ENCODE measurements at regions not wholly inside any gene's neighbourhood (a gene's known extent, or its start where the extent isn't known, plus 50 kb on each side); places are given as distances from the start of the nearest gene placed in this dataset.

DNA sequence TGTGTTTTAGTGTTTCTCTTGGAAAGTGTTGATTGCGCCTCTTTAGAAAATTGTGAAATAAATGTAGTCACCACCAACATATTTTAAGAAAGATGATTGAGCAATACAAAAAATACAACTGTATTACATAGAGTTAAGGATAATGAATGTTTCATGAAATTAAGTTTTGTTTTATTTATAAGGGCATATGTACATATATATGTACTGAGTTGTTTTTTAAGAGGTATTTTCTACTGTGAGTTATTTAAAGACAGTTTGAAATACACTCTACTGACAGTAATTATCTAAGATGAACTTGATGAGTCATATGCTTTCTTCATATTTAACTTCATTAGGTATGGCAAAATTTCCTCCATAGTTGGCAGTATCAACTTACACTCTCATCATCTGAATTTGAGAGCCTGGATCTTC, 411.7 kb downstream of the HS3ST3B1 start:
- H3K27ac ChIP-seq (ENCODE audit: low read depth, low read length, poor library complexity, severe bottlenecking): no peak overlapping the region
- no peaks in the 10 kb centered on the region for H4K20me1 ChIP-seq (ENCODE audit: insufficient read depth, low read length)
- no peaks in the 10 kb centered on the region for H3F3A ChIP-seq (ENCODE audit: insufficient read depth, low read length)
- H3K9me3 ChIP-seq (ENCODE audit: low read length): no peaks in the 10 kb centered on the region
- H3K9ac ChIP-seq (ENCODE audit: low read length): no peak overlapping the region
- TF ChIP-seq, protein P1, sequence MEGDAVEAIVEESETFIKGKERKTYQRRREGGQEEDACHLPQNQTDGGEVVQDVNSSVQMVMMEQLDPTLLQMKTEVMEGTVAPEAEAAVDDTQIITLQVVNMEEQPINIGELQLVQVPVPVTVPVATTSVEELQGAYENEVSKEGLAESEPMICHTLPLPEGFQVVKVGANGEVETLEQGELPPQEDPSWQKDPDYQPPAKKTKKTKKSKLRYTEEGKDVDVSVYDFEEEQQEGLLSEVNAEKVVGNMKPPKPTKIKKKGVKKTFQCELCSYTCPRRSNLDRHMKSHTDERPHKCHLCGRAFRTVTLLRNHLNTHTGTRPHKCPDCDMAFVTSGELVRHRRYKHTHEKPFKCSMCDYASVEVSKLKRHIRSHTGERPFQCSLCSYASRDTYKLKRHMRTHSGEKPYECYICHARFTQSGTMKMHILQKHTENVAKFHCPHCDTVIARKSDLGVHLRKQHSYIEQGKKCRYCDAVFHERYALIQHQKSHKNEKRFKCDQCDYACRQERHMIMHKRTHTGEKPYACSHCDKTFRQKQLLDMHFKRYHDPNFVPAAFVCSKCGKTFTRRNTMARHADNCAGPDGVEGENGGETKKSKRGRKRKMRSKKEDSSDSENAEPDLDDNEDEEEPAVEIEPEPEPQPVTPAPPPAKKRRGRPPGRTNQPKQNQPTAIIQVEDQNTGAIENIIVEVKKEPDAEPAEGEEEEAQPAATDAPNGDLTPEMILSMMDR (IDR thresholded peaks at IDR 0.05; ENCODE audit: low read length): no peak
- TF ChIP-seq EZH2 (IDR thresholded peaks at IDR 0.05; ENCODE audit: borderline replicate concordance, low read length): no peak
- no peak overlapping the region for H3K4me3 ChIP-seq (ENCODE audit: low read depth, low read length, poor library complexity, severe bottlenecking)
- H2AFZ ChIP-seq (ENCODE audit: low read length): no peak overlapping the region
- H3K27me3 ChIP-seq (ENCODE audit: insufficient read depth, low read length): no peaks in the 10 kb centered on the region; the same call in 1 of the 2 replicates
- H3K79me2 ChIP-seq (ENCODE audit: insufficient read depth, low read length): no peaks in the 10 kb centered on the region
- H3K4me1 ChIP-seq (ENCODE audit: insufficient read depth, low read length, severe bottlenecking): no peaks in the 10 kb centered on the region
- H3K36me3 ChIP-seq (ENCODE audit: insufficient read depth, low read length): no peaks in the 10 kb centered on the region
- no peaks in the 10 kb centered on the region for H3K9me2 ChIP-seq (ENCODE audit: low read depth, low read length)
- no peak overlapping the region for H3K4me2 ChIP-seq (ENCODE audit: low read length)

DNA sequence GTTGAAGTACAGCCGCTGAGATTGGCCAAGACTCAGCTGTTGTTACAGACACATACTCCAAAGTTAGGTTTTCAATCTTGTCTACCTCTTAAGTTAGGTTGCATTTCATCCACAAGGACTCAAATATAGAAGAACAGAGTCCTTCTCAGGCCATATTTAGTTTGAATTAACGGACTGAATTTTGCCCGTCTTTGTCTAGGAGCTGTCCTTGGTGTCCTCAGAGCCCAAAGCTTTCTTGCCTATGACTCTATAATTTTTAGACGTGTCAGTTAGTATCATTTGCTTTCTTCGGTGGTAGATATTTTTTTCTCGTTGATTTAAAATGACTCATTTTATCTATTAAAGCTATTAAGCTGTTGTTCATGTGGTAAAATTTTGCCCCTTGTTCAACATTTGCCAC, 403.2 kb downstream of the HS3ST3B1 start:
- no peaks in the 10 kb centered on the region; the same call in 1 of the 2 replicates for H3K27me3 ChIP-seq (ENCODE audit: insufficient read depth, low read length)
- H3K79me2 ChIP-seq (ENCODE audit: insufficient read depth, low read length): no peaks in the 10 kb centered on the region
- no peaks in the 10 kb centered on the region for H3K9me2 ChIP-seq (ENCODE audit: low read depth, low read length)
- H4K20me1 ChIP-seq (ENCODE audit: insufficient read depth, low read length): no peaks in the 10 kb centered on the region
- TF ChIP-seq EZH2 (IDR thresholded peaks at IDR 0.05; ENCODE audit: borderline replicate concordance, low read length): no peak
- TF ChIP-seq, protein P1 (IDR thresholded peaks at IDR 0.05; ENCODE audit: low read length): no peak
- H3K4me2 ChIP-seq (ENCODE audit: low read length): no peak overlapping the region
- no peak overlapping the region for H2AFZ ChIP-seq (ENCODE audit: low read length)
- H3K4me3 ChIP-seq (ENCODE audit: low read depth, low read length, poor library complexity, severe bottlenecking): no peak overlapping the region
- no peak overlapping the region for H3K27ac ChIP-seq (ENCODE audit: low read depth, low read length, poor library complexity, severe bottlenecking)
- H3K9ac ChIP-seq (ENCODE audit: low read length): no peak overlapping the region
- H3K36me3 ChIP-seq (ENCODE audit: insufficient read depth, low read length): no peaks in the 10 kb centered on the region
- H3K9me3 ChIP-seq (ENCODE audit: low read length): no peaks in the 10 kb centered on the region
- no peaks in the 10 kb centered on the region for H3K4me1 ChIP-seq (ENCODE audit: insufficient read depth, low read length, severe bottlenecking)
- H3F3A ChIP-seq (ENCODE audit: insufficient read depth, low read length): no peaks in the 10 kb centered on the region

DNA sequence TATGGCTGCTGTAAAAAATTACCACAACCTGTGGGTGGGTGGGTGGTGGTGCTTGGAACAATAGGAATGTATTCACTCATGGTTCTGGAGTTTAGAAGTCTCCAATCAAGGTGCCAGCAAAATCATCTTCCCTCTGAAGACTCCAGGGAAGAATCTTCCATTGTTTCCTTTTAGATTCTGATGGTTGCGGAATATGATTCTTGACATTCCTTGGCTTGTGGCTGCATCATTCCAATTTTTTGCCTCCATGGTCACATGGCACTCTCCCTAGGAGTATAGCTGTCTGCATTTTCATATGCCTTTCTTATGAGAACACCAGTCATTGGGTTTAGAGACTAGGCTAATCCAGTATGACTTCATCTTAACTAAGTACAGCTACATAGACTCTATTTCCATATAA, 401.0 kb downstream of the HS3ST3B1 start:
- no peak overlapping the region for H3K27ac ChIP-seq (ENCODE audit: low read depth, low read length, poor library complexity, severe bottlenecking)
- TF ChIP-seq, protein P1 (IDR thresholded peaks at IDR 0.05; ENCODE audit: low read length): no peak
- no peak for TF ChIP-seq EZH2 (IDR thresholded peaks at IDR 0.05; ENCODE audit: borderline replicate concordance, low read length)
- H3K4me3 ChIP-seq (ENCODE audit: low read depth, low read length, poor library complexity, severe bottlenecking): no peak overlapping the region
- no peak overlapping the region for H2AFZ ChIP-seq (ENCODE audit: low read length)
- no peaks in the 10 kb centered on the region for H3K36me3 ChIP-seq (ENCODE audit: insufficient read depth, low read length)
- H3K27me3 ChIP-seq (ENCODE audit: insufficient read depth, low read length): no peaks in the 10 kb centered on the region
- no peaks in the 10 kb centered on the region for H3K4me1 ChIP-seq (ENCODE audit: insufficient read depth, low read length, severe bottlenecking)
- H3K9me2 ChIP-seq (ENCODE audit: low read depth, low read length): no peaks in the 10 kb centered on the region
- H3F3A ChIP-seq (ENCODE audit: insufficient read depth, low read length): no peaks in the 10 kb centered on the region
- no peak overlapping the region for H3K9ac ChIP-seq (ENCODE audit: low read length)
- no peaks in the 10 kb centered on the region for H4K20me1 ChIP-seq (ENCODE audit: insufficient read depth, low read length)
- no peak overlapping the region for H3K4me2 ChIP-seq (ENCODE audit: low read length)
- H3K9me3 ChIP-seq (ENCODE audit: low read length): no peaks in the 10 kb centered on the region
- no peaks in the 10 kb centered on the region for H3K79me2 ChIP-seq (ENCODE audit: insufficient read depth, low read length)
